ENCODE measurements at regions not wholly inside any gene's neighbourhood (a gene's known extent, or its start where the extent isn't known, plus 50 kb on each side); places are given as distances from the start of the nearest gene placed in this dataset.

- no peak for TF ChIP-seq POLR2A (IDR thresholded peaks at IDR 0.05)
- no peak for TF ChIP-seq CTCF (IDR thresholded peaks at IDR 0.05)
- no peak for TF ChIP-seq POLR2AphosphoS5 (IDR thresholded peaks at IDR 0.05; ENCODE audit: insufficient read depth in 1 of 2, low read depth in 1 of 2)
Measured at GRCh38 chr3:166860217-166860616, 519.9 kb downstream of the ZBBX start.

Measured in vagina (tissue), 2 donors.